DMS79 (cell line): ENCODE measurements at regions not wholly inside any gene's neighbourhood (a gene's known extent, or its start where the extent isn't known, plus 50 kb on each side); places are given as distances from the start of the nearest gene placed in this dataset.
A peak's percentile ranks its signal among the peaks of the same experiment; 100 is the strongest.

Experiments
- DNase-seq: peaks from one replicate; lab custom pipeline; 2025; lab: John Stamatoyannopoulos, UW

GRCh38 chr12:118467641-118468305, 91.4 kb downstream of the SUDS3 start:
- DNase-seq: no peak

GRCh38 chr12:118472940-118473339, 96.6 kb downstream of the SUDS3 start:
- DNase-seq: peak; percentile 62

GRCh38 chr12:118480235-118480634, 103.9 kb downstream of the SUDS3 start:
- DNase-seq: no peak

GRCh38 chr12:118488034-118488433, 111.7 kb downstream of the SUDS3 start:
- no peak for DNase-seq

GRCh38 chr12:118493962-118494361, 117.6 kb downstream of the SUDS3 start:
- no peak for DNase-seq

GRCh38 chr12:118494776-118495175, 118.4 kb downstream of the SUDS3 start:
- no peak for DNase-seq

- DNase-seq: no peak
Measured at GRCh38 chr12:118495296-118495695, 118.9 kb downstream of the SUDS3 start.

- DNase-seq: no peak
Measured at GRCh38 chr12:118498171-118498570, 121.8 kb downstream of the SUDS3 start.

GRCh38 chr12:118500299-118500698, 123.9 kb downstream of the SUDS3 start:
- no peak for DNase-seq

- DNase-seq: no peak
Measured at GRCh38 chr12:118501489-118501888, 125.1 kb downstream of the SUDS3 start.

GRCh38 chr12:118503476-118503875, 127.1 kb downstream of the SUDS3 start:
- no peak for DNase-seq

GRCh38 chr12:118512669-118513068, 136.3 kb downstream of the SUDS3 start:
- no peak for DNase-seq

- DNase-seq: no peak
Measured at GRCh38 chr12:118513611-118514010, 137.3 kb downstream of the SUDS3 start.

GRCh38 chr12:118514297-118514696, 137.9 kb downstream of the SUDS3 start:
- DNase-seq: no peak

GRCh38 chr12:118520214-118521035, 144.1 kb downstream of the SUDS3 start:
- DNase-seq: no peak

GRCh38 chr12:118521036-118521370, 144.6 kb downstream of the SUDS3 start:
- no peak for DNase-seq

GRCh38 chr12:118524446-118524845, 148.1 kb downstream of the SUDS3 start:
- no peak for DNase-seq

- no peak for DNase-seq
Measured at GRCh38 chr12:118525216-118525615, 148.9 kb downstream of the SUDS3 start.

- DNase-seq: no peak
Measured at GRCh38 chr12:118526255-118527095, 150.1 kb downstream of the SUDS3 start.

- DNase-seq: no peak
Measured at GRCh38 chr12:118527310-118527709, 151.0 kb downstream of the SUDS3 start.

- DNase-seq: no peak
Measured at GRCh38 chr12:118528625-118529024, 152.3 kb downstream of the SUDS3 start.

GRCh38 chr12:118534003-118534402, 157.6 kb downstream of the SUDS3 start:
- DNase-seq: no peak
